ENCODE measurements at regions not wholly inside any gene's neighbourhood (a gene's known extent, or its start where the extent isn't known, plus 50 kb on each side); places are given as distances from the start of the nearest gene placed in this dataset.

GRCh38 chr11:45386972-45387371 lies 100.8 kb upstream of the SYT13 start:
- Histone ChIP-seq H4K20me1 (ENCODE audit: insufficient read depth, low read length) (no peaks in the 10 kb centered on the region), H3K9me3 (ENCODE audit: low read length) (no peaks in the 10 kb centered on the region), H3K79me2 (ENCODE audit: insufficient read depth, low read depth, low read length) (no peaks in the 10 kb centered on the region), H3K4me3 (ENCODE audit: low read depth, low read length, poor library complexity, severe bottlenecking) (no peak overlapping the region), H3K4me2 (ENCODE audit: low read length) (no peak overlapping the region), H2AFZ (ENCODE audit: low read length) (no peak overlapping the region), H3K27ac (ENCODE audit: low read depth, low read length, poor library complexity, severe bottlenecking) (no peak overlapping the region), H3K9me2 (ENCODE audit: insufficient read depth, low read length) (no peaks in the 10 kb centered on the region), H3K36me3 (ENCODE audit: insufficient read depth, low read length) (no peaks in the 10 kb centered on the region), H3K4me1 (ENCODE audit: insufficient read depth, low read length, poor library complexity, severe bottlenecking) (no peaks in the 10 kb centered on the region)
- POLR2A ChIA-PET, result no interaction called here
- BruUV-seq (replicated peaks), result no TSS peak
- TF ChIP-seq CTCF (conservative IDR thresholded peaks at IDR 0.05; ENCODE audit: low read length) (no peak), EZH2phosphoT487 (IDR thresholded peaks at IDR 0.05; ENCODE audit: borderline replicate concordance, low read depth, low read length) (no peak)
- intact Hi-C loops (cut with micrococcal nuclease; ENCODE audit: unreplicated experiment), result no loop called here
- CTCF ChIA-PET (ENCODE audit: unreplicated experiment), result no interaction called here
- DNase-seq (ENCODE audit: low spot score), result no peak

GRCh38 chr11:45385844-45386243 lies 99.7 kb upstream of the SYT13 start:
- no peaks in the 10 kb centered on the region for H4K20me1 ChIP-seq (ENCODE audit: insufficient read depth, low read length)
- no TSS peak for BruUV-seq (replicated peaks)
- H2AFZ ChIP-seq (ENCODE audit: low read length), result no peak overlapping the region
- H3K79me2 ChIP-seq (ENCODE audit: insufficient read depth, low read depth, low read length), result no peaks in the 10 kb centered on the region
- H3K4me2 ChIP-seq (ENCODE audit: low read length), result no peak overlapping the region
- H3K36me3 ChIP-seq (ENCODE audit: insufficient read depth, low read length), result no peaks in the 10 kb centered on the region
- CTCF ChIA-PET (ENCODE audit: unreplicated experiment), result no interaction called here
- no peak overlapping the region for H3K4me3 ChIP-seq (ENCODE audit: low read depth, low read length, poor library complexity, severe bottlenecking)
- POLR2A ChIA-PET, result no interaction called here
- no peak overlapping the region for H3K27ac ChIP-seq (ENCODE audit: low read depth, low read length, poor library complexity, severe bottlenecking)
- intact Hi-C loops (cut with micrococcal nuclease; ENCODE audit: unreplicated experiment), result no loop called here
- no peaks in the 10 kb centered on the region for H3K9me2 ChIP-seq (ENCODE audit: insufficient read depth, low read length)
- H3K4me1 ChIP-seq (ENCODE audit: insufficient read depth, low read length, poor library complexity, severe bottlenecking), result no peaks in the 10 kb centered on the region
- TF ChIP-seq EZH2phosphoT487 (IDR thresholded peaks at IDR 0.05; ENCODE audit: borderline replicate concordance, low read depth, low read length), result no peak
- TF ChIP-seq CTCF (conservative IDR thresholded peaks at IDR 0.05; ENCODE audit: low read length), result no peak
- DNase-seq (ENCODE audit: low spot score), result no peak
- no peaks in the 10 kb centered on the region for H3K9me3 ChIP-seq (ENCODE audit: low read length)

GRCh38 chr11:45385423-45385822 lies 99.3 kb upstream of the SYT13 start:
- Histone ChIP-seq H3K9me3 (ENCODE audit: low read length) (no peaks in the 10 kb centered on the region), H3K4me2 (ENCODE audit: low read length) (no peak overlapping the region), H2AFZ (ENCODE audit: low read length) (no peak overlapping the region), H3K4me3 (ENCODE audit: low read depth, low read length, poor library complexity, severe bottlenecking) (no peak overlapping the region), H3K36me3 (ENCODE audit: insufficient read depth, low read length) (no peaks in the 10 kb centered on the region), H3K4me1 (ENCODE audit: insufficient read depth, low read length, poor library complexity, severe bottlenecking) (no peaks in the 10 kb centered on the region), H4K20me1 (ENCODE audit: insufficient read depth, low read length) (no peaks in the 10 kb centered on the region), H3K79me2 (ENCODE audit: insufficient read depth, low read depth, low read length) (no peaks in the 10 kb centered on the region), H3K27ac (ENCODE audit: low read depth, low read length, poor library complexity, severe bottlenecking) (no peak overlapping the region), H3K9me2 (ENCODE audit: insufficient read depth, low read length) (no peaks in the 10 kb centered on the region)
- ChIA-PET POLR2A (no interaction called here), CTCF (ENCODE audit: unreplicated experiment) (no interaction called here)
- BruUV-seq (replicated peaks), result no TSS peak
- TF ChIP-seq CTCF (conservative IDR thresholded peaks at IDR 0.05; ENCODE audit: low read length) (no peak), EZH2phosphoT487 (IDR thresholded peaks at IDR 0.05; ENCODE audit: borderline replicate concordance, low read depth, low read length) (no peak)
- intact Hi-C loops (cut with micrococcal nuclease; ENCODE audit: unreplicated experiment), result no loop called here
- DNase-seq (ENCODE audit: low spot score), result no peak
